Body of pancreas (tissue), 4 donors: ENCODE measurements at regions not wholly inside any gene's neighbourhood (a gene's known extent, or its start where the extent isn't known, plus 50 kb on each side); places are given as distances from the start of the nearest gene placed in this dataset.

ENCODE experiments used
- POLR2A ChIP-seq, 3 donors: fragments of 450-650 bp; IDR thresholded peaks; one replicate each; pipeline ENCODE4 v1.6.1; 2016; ENCODE audit warnings: antibody characterized with exemption in 3 of 3, mild to moderate bottlenecking in 2 of 3
- TF ChIP-seq, protein P1 (sequence below), 7 experiments: fragments of 450-650 bp in 4 of 7; fragments of 200-600 bp in 3 of 7; sonication (generic) in 3 of 7; IDR thresholded peaks; one replicate each; pipeline ENCODE4 v1.5.1; 2016 to 2019; ENCODE audit warnings: antibody characterized with exemption in 7 of 7

DNA sequence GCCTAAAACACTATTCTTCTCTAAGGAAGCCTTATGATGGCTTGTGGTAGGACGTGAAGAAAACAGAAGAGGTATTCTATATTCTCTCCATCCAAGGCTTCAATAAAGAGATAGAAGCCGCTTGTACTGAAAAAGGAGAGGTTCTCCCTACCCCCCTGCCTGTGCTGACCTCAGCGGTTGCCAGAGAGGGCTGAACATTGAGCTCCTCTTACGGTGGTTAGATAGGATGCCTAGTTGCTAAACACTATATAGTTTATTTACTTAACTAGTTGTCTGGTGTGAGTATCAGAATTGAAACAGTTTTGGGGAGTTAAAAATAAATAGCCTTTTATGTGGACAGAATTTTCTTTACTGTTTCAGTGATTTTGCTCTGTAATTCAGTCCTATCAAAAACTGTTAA lies 112.2 kb downstream of the TFPI2 start:
- TF ChIP-seq, protein P1, sequence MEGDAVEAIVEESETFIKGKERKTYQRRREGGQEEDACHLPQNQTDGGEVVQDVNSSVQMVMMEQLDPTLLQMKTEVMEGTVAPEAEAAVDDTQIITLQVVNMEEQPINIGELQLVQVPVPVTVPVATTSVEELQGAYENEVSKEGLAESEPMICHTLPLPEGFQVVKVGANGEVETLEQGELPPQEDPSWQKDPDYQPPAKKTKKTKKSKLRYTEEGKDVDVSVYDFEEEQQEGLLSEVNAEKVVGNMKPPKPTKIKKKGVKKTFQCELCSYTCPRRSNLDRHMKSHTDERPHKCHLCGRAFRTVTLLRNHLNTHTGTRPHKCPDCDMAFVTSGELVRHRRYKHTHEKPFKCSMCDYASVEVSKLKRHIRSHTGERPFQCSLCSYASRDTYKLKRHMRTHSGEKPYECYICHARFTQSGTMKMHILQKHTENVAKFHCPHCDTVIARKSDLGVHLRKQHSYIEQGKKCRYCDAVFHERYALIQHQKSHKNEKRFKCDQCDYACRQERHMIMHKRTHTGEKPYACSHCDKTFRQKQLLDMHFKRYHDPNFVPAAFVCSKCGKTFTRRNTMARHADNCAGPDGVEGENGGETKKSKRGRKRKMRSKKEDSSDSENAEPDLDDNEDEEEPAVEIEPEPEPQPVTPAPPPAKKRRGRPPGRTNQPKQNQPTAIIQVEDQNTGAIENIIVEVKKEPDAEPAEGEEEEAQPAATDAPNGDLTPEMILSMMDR (IDR thresholded peaks at IDR 0.05) = no peak
- no peak for TF ChIP-seq POLR2A (IDR thresholded peaks at IDR 0.05)
